GM13977 (cell line): ENCODE measurements at regions not wholly inside any gene's neighbourhood (a gene's known extent, or its start where the extent isn't known, plus 50 kb on each side); places are given as distances from the start of the nearest gene placed in this dataset.

Source experiments
- DNase-seq: peaks from one replicate; pipeline ENCODE4 v3.0.0; 2012; ENCODE audit warnings: low spot score
- in situ Hi-C: fragments of 300-500 bp; cut with MboI; formaldehyde crosslinking; loops from one replicate; pipeline ENCODE4 v1.12.0; 2022; ENCODE audit warnings: low sequenced_read_pairs, low pct_unique_long_range_greater_than_20kb, mixed read lengths, inconsistent platforms; ENCODE audit not compliant: unreplicated experiment
- TF ChIP-seq, protein P1 (sequence below): IDR thresholded peaks from 2 replicates; pipeline ENCODE4 v1.5.1; 2012; ENCODE audit warnings: mild to moderate bottlenecking, control low read depth; ENCODE audit not compliant: insufficient read depth; ENCODE audit errors: extremely low read depth, missing control alignments

DNA sequence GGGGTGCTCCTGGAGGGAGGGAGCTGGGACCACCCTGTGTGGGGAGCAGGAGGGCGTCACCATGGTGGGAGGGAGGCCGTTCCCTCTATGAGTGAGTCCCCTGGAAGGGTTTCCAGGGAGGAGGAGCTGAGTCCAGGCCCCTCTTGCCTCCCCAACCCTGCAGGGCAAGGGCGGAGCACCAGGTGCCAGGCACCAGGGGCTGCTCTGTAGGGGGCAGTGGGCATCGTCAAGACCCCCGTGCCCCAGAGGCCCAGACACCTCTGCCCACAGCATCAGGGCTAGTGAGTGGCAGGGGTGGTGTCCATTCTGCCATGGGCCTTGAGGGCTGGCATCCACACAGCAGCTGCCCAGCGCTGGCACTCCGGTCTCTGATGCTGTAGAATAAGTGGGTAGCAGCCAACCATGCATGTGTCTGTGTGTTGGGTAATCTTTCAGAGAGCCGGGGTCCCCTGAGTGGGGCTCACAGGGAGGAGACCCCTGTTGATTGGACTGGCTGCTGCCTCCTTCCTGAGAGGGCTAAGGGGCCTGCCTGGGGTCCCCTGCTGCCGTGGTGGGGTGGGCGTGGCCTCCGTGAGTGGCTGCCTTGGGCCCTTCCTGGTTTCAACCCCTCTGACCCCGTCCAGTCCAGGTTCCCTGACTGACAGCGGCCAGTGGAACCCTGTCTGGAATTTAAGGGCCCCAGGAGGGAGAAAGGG lies 72.7 kb upstream of the RNU6ATAC start:
- TF ChIP-seq, protein P1, sequence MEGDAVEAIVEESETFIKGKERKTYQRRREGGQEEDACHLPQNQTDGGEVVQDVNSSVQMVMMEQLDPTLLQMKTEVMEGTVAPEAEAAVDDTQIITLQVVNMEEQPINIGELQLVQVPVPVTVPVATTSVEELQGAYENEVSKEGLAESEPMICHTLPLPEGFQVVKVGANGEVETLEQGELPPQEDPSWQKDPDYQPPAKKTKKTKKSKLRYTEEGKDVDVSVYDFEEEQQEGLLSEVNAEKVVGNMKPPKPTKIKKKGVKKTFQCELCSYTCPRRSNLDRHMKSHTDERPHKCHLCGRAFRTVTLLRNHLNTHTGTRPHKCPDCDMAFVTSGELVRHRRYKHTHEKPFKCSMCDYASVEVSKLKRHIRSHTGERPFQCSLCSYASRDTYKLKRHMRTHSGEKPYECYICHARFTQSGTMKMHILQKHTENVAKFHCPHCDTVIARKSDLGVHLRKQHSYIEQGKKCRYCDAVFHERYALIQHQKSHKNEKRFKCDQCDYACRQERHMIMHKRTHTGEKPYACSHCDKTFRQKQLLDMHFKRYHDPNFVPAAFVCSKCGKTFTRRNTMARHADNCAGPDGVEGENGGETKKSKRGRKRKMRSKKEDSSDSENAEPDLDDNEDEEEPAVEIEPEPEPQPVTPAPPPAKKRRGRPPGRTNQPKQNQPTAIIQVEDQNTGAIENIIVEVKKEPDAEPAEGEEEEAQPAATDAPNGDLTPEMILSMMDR = no peak
- DNase-seq = no peak
- in situ Hi-C loops = no loop called here

DNA sequence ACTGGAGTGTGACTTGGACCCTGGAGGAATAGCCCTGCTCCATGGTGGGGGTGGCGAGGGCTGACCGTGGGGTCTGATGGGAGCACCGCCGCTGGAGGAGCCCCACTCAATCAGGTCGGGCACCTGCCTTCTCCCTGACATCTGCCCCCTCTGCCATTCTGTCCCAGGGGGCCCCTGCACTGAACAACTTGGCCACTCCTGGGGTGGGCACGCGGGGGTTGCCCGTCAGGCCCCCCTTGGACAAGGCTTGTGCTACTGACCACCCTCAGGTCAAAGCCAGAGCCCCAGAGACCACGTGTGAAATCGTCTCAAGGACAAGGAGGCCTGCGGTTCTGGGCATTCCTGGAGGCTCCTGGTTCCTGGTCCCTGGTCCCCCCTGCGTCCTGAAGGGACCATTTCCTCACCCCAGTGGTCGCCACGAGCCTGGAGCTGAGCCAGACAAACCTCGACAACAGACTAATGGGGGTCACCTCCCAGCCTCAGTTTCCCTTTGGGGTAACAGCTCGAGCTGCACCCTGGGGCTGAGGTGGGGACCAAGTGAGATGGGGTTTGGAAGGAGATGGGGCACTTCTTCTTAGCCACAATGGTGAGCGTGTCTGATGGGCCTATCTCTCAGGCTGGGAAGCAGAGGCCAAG lies 73.4 kb upstream of the RNU6ATAC start:
- in situ Hi-C loops = no loop called here
- DNase-seq = no peak
- TF ChIP-seq, protein P1 = no peak

DNA sequence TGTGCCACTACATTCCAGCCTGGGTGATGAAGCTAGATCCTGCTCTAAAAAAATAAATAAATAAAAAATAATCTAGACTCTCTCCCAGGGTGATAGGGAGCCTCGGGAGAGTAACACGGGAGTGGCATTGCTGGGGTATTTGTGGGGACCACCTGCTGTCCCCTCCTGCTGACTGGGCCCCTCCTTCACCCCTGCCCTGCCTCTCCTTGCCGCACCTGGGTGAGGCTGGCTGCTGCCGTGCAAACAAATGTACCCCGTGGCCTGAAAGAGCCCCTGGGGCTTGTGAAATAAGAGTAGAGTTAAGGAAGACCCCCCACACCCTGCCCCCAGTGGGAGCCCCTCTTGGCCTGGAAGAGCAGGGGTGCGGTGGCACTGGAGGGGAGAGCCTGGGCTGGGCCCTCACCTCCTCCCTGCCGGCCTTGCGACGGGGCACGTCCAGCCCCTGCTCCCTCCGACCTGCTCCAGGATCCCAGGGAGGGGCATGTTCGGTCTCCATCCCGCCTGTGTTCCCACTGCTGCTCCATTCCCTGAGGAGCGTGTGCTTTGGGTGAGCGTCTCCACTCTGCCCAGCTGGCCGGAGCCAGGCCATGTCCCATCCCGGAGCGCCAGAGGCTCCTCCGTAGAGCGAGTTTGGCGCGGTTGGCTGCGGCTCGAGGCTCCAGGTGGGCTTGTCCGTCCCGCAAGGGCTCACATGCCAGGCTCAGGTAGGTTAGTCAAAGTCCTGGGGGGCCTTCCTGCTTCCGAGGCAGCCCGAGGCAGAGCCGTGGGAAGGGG lies 75.0 kb upstream of the RNU6ATAC start:
- DNase-seq = no peak
- TF ChIP-seq, protein P1 = no peak
- in situ Hi-C loops = no loop called here

DNA sequence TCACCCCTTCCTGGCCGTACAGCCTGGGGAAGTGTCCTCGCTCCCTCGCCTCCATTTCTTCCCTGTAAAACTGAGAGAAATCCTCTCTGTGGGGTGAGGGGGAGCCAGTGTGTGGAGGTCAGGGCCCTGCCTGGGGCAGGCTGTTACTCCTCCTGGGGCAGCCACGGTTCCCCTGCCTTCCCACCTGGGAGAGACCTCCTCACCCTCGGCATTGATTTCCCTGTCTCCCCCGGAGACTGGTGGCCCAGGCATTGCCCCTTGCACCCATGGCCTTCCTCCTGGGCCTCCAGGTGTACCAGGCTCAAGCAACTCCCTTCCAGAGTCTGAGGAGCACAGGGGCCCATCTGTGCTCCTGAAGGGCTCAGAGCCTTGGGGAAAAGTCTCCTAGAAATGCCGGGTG lies 75.6 kb upstream of the RNU6ATAC start:
- in situ Hi-C loops = no loop called here
- no peak for DNase-seq
- TF ChIP-seq, protein P1 = no peak

DNA sequence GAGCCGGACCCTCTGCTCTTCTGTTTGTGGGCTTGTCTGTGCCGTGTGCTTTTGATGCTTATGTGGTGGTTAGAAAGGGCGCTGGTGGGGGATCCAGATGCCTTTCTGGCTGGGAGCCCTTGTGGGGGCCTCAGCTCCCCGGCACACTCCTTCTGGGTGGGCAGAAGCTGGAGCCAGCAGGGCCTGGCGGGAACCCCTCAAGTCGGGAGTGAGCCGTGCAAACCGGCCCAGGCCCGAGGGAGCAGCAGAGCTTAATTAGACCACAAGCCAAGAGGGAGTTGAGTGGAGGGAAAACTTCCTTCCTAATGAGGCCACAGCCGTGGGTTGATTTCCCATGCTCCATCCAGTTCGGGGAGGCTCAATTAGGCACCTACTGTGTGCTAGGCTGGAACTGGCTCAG lies 76.0 kb upstream of the RNU6ATAC start:
- DNase-seq = no peak
- TF ChIP-seq, protein P1 = no peak
- in situ Hi-C loops = no loop called here

DNA sequence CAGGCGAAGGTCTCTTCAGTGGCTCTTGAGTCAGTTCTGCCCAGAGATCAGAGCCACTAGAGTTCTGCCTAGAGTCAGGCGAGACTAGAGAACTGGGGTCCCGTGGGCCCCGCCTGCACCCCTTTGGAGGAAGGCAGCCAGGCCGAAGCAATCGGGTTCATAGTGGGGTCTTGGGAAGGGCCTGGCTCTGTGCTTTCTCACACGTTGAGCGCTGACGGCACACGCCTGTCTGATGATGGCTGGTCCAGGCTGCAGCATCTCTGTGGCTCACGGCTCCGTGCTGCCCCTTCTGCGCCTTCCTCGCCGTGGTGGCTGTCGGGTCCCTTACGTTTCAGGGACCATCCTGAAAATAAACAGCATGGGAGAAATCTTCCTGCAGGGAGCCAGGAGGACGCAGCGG lies 78.3 kb upstream of the RNU6ATAC start:
- in situ Hi-C loops = no loop called here
- TF ChIP-seq, protein P1 = no peak

More for the DNA sequence above, 78.3 kb upstream of the RNU6ATAC start:
- DNase-seq = no peak
